Upper lobe of right lung (tissue), 1 donor: ENCODE measurements at regions not wholly inside any gene's neighbourhood (a gene's known extent, or its start where the extent isn't known, plus 50 kb on each side); places are given as distances from the start of the nearest gene placed in this dataset.
"Not testable (repeated sequence)": the region's sequence is repeated elsewhere in the genome, so short reads cannot be mapped to it uniquely, and the experiment has no call there.

Experiments
- ATAC-seq: fragments of 200-7000 bp; cut with Tn5 transposase; one replicate; pipeline ENCODE4 v1.9.1; 2020; ENCODE audit warnings: mild to moderate bottlenecking, moderate library complexity
- DNase-seq: peaks from one replicate; pipeline ENCODE4 v3.0.0-alpha.2; 2020
- H3K27ac ChIP-seq: fragments of 200-600 bp; one replicate; pipeline ENCODE4 v1.8.0; 2022
- H3K27me3 ChIP-seq: fragments of 200-600 bp; one replicate; pipeline ENCODE4 v1.8.0; 2022; ENCODE audit warnings: mild to moderate bottlenecking
- H3K36me3 ChIP-seq: fragments of 200-600 bp; one replicate; pipeline ENCODE4 v1.8.0; 2022
- H3K4me1 ChIP-seq: fragments of 200-600 bp; one replicate; pipeline ENCODE4 v1.8.0; 2022
- H3K4me3 ChIP-seq: fragments of 200-600 bp; one replicate; pipeline ENCODE4 v1.8.0; 2022; ENCODE audit warnings: mild to moderate bottlenecking
- H3K9me3 ChIP-seq: fragments of 200-600 bp; one replicate; pipeline ENCODE4 v1.8.0; 2022
- CTCF ChIP-seq: fragments of 200-600 bp; IDR thresholded peaks from one replicate; pipeline ENCODE4 v1.8.0; 2022; ENCODE audit warnings: antibody characterized with exemption
- intact Hi-C: fragments of 100-400 bp; cut with DNase I; formaldehyde crosslinking; loops from one replicate; pipeline ENCODE4 v1.11.0; 2022
- donor health status: DM: no; HTN: yes; CAD: no; lungs with severe emphysema.

- TF ChIP-seq CTCF = no peak
- ATAC-seq = no peak
- H3K27me3 ChIP-seq = no peaks in the 10 kb centered on the region
- H3K4me3 ChIP-seq = no peak overlapping the region
- no peaks in the 10 kb centered on the region for H3K4me1 ChIP-seq
- H3K9me3 ChIP-seq = no peaks in the 10 kb centered on the region
- intact Hi-C loops = no loop called here
- DNase-seq = no peak
- no peaks in the 10 kb centered on the region for H3K36me3 ChIP-seq
- H3K27ac ChIP-seq = no peak overlapping the region
These were observed 159.1 kb downstream of the LIG4 start for GRCh38 chr13:108056278-108056677.

DNA sequence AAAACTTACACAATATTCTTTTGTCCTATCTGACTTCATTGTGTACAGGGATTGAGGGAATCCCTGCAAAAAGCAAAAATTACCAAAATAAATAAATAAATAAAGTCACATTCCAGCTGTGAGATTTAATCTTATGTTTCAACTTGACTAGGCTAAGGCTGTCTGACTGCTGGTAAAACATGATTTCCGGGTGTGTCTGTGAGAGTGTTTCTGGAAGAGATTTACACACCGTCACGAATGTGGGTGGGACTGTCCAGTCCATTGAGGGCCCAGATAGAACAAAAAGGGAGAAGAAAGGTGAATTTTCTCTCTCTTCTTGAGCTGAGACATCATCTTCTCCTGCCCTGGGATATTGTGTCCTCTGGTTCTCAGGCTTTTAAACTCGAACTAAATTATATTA is 166.1 kb downstream of the LIG4 start:
- no peak for TF ChIP-seq CTCF
- no peaks in the 10 kb centered on the region for H3K27me3 ChIP-seq
- intact Hi-C loops = no loop called here
- H3K4me3 ChIP-seq = no peak overlapping the region
- DNase-seq (no peak), ATAC-seq (no peak)
- H3K27ac ChIP-seq = no peak overlapping the region
- no peaks in the 10 kb centered on the region for H3K4me1 ChIP-seq
- no peaks in the 10 kb centered on the region for H3K36me3 ChIP-seq
- no peaks in the 10 kb centered on the region for H3K9me3 ChIP-seq

DNA sequence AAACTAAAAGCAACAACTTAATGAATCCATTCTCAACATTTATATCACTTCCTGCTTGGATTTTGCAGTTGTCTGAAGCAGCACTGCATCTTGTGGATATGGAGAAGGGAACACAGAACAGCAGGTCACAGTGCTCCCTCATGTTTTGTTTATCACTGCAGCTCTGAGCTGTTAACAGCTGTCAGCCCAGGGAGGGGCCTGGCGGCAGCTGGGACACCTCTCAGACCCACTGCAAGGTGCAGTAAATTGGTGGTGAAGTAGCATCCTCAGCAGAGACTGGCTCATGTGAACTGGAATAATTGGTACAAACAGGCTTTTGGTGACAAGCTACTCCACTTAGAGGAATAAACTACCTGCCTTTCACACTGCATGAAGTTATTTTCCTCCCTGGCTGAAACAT is 170.4 kb downstream of the LIG4 start:
- Histone ChIP-seq H3K27ac (no peak overlapping the region), H3K9me3 (no peaks in the 10 kb centered on the region), H3K27me3 (no peaks in the 10 kb centered on the region), H3K4me1 (no peaks in the 10 kb centered on the region), H3K4me3 (no peak overlapping the region), H3K36me3 (no peaks in the 10 kb centered on the region)
- intact Hi-C loops = no loop called here
- TF ChIP-seq CTCF = no peak
- no peak for ATAC-seq
- no peak for DNase-seq

GRCh38 chr13:108042866-108043265 is 172.5 kb downstream of the LIG4 start:
- intact Hi-C loops, H3K9me3 ChIP-seq: not testable (repeated sequence)

DNA sequence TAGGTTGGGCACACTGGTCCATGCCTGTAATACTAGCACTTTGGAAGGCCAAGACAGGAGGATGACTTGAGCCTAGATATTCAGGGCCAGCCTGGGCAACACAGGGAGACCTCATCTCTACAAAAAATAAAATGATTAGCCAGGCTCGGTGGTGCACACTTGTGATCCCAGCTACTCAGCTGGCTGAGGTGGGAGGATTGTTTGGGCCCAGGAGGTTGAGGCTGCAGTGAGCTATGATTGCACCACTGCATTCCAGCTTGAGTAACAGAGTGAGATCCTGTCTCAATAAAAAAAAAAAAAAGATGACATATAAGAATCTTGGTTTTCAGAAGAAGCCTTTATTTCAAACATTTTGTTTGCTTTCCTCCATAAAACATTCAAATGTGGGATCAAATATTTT is 178.0 kb downstream of the LIG4 start:
- Histone ChIP-seq H3K9me3 (no peaks in the 10 kb centered on the region), H3K27ac (no peak overlapping the region), H3K4me3 (no peak overlapping the region), H3K4me1 (no peaks in the 10 kb centered on the region), H3K27me3 (no peaks in the 10 kb centered on the region), H3K36me3 (no peaks in the 10 kb centered on the region)
- DNase-seq (no peak), ATAC-seq (no peak)
- no peak for TF ChIP-seq CTCF
- intact Hi-C loops = no loop called here

More at GRCh38 chr13:108042866-108043265, 172.5 kb downstream of the LIG4 start:
- not testable (repeated sequence) for H3K4me1 ChIP-seq, H3K27me3 ChIP-seq, ATAC-seq, H3K36me3 ChIP-seq, H3K27ac ChIP-seq, H3K4me3 ChIP-seq, DNase-seq

DNA sequence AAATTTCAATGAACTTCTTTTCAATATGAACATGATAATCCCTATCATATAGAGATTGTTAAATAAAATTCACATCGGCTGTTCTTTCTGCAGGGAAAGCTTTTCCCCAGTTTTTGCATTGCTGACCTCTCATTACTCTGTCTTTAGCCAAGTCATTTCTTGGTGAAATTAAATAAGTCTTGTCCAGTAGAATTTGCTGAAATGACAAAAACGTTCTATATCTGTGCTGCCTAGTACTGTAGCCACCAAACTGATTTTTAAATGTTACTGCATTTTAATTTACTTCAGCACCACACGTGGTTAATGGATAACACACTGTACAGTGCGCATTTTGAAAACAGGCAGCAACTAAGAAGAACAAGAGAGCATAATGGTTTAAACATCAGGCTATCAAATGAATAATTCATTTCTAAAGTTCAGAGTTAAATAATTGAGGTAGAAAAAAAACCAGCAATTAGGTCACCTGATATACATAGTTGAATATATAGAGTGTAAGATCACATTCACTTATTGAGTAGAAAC is 178.9 kb downstream of the LIG4 start:
- no peaks in the 10 kb centered on the region for H3K27me3 ChIP-seq
- intact Hi-C loops = no loop called here
- H3K4me1 ChIP-seq = no peaks in the 10 kb centered on the region
- no peaks in the 10 kb centered on the region for H3K9me3 ChIP-seq
- H3K4me3 ChIP-seq = no peak overlapping the region
- TF ChIP-seq CTCF = no peak
- DNase-seq = no peak
- H3K36me3 ChIP-seq = no peaks in the 10 kb centered on the region
- no peak for ATAC-seq
- no peak overlapping the region for H3K27ac ChIP-seq
